Activated CD4-positive, alpha-beta T cell treated with anti-CD3 and anti-CD28 coated beads for 24 hours (primary cell): ENCODE measurements at regions not wholly inside any gene's neighbourhood (a gene's known extent, or its start where the extent isn't known, plus 50 kb on each side); places are given as distances from the start of the nearest gene placed in this dataset.
"Not testable (repeated sequence)": the region's sequence is repeated elsewhere in the genome, so short reads cannot be mapped to it uniquely, and the experiment has no call there.

Source experiments
- DNase-seq, 2 donors: peaks; one replicate each; pipeline ENCODE4 v3.0.0-alpha.2; 2020; ENCODE audit warnings: low read depth in 2 of 2

DNA sequence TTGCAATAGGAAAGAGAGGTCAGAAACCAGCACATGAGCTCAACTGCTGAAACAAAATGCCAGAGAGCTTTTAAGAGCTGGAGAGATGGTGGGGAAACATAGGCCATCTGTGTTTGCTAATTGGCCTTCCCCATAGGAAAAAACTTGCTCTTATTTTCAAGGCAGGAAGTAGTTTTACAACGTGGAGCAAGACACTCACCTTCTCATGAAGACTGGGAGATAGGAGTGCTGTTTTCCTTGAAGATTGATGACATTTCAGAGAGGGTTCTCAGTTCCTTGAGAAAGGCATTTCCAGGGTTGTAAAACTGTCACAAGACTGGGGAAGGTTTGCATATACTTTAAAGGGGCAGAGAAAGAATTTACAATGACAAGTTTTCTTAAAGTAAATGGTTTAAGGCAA, 586.3 kb upstream of the RAG2 start:
- DNase-seq: no peak

DNA sequence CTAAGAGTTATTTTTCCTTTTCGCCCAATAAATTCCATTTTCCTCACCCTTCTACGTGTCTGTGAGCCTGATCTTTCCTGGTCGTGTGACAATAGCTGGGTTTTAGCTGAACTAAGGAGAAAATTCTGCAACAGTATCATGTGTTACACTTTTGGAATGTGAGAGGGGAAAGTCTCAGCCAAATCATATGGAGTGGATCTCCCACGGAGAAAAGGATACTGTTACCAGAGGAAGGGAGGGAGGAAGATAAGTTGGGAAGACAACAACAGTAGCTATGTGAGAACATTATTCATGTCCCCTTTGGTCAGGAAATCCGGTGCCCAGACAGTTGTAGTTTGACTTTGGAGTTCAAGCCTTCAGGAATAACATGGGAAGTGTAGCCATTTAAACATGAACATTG, 584.0 kb upstream of the RAG2 start:
- no peak for DNase-seq

DNA sequence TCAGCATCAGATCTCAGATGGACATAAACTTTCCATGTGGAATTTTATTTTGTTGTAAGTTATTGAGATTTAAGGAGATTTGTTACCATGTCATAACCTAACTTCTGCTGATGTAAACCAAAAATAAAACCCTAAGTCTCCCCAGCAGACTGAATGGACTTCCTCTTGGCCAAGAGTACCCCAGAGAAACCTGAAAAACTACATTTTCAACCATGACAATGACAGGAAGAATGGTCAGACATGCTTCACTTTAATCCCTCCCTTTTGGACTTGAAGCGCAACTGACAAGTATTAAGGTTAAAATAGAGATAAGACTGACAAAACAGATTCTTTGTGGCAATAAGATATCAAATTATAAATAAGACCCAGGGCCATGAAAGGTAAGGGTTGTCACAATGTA, 579.7 kb upstream of the RAG2 start:
- no peak for DNase-seq

DNA sequence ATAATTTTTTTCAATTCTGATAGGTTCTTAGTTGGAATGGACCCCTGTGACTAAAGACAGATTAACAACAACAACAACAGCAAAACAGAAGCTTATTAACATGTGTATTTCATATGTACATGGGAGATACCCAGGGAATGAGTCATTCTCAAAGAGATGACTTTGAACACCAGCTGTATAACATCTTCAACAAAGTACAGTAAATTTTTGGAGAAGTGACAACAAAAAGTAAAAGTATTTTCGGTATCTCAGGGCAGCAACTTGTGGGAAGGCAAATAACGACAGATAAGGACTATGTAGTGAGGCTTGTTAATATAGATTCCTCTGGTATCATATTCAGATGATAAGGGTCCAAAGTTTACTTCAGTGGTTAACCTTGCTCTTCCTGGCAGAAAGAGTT, 573.4 kb upstream of the RAG2 start:
- no peak for DNase-seq

DNA sequence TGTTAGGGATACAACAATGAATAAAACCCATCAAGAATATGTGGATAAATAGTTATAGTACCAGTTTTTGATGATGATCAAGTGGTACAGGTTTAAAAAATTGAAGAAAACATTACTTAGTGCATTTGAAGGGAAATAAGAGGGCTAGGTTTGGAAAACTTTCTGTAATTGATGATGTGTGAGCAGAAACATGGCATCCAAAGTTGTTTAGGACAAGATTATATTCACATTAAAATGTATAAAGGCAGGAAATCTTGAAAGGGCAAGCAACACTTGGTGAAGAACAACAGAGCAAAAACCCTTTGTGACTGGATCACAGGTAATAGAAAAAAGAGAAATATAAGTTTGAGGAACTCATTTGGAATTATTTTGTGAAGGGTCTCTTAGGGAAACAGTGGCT, 572.3 kb upstream of the RAG2 start:
- no peak for DNase-seq

DNA sequence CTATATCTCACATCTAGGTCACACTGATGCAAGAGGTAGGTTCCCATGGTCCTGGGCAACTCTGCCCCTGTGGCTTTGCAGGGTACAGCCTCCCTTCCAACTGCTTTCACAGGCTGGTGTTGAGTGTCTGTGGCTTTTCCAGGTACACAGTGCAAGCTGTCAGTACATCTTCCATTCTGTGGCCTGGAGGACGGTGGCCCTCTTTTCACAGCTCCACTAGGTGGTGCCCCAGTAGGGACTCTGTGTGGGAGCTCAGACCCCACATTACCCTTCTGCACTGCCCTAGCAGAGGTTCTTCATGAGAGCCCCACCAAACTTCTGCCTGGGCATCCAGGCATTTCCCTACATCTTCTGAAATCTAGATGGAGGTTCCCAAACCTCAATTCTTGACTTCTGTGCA, 547.4 kb upstream of the RAG2 start:
- not testable (repeated sequence) for DNase-seq

DNA sequence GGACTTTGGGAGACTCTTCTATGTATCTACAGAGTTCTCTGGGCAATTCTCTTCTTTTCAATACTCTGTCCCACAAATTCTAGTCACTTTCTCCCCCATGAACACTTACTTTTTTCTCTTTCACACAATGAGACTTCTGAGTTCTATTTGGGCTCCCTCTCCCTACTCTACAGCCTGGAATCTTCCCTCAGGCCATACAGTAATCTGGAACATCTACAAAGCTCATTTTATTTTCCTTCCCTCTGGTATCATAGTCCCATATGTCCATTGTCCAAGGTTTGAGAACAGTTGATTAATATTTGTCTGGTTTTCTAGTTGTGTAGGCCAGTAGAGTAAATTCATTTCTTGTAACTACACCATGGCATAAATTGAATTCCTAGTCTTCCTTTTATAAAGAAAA, 544.6 kb upstream of the RAG2 start:
- DNase-seq: no peak

DNA sequence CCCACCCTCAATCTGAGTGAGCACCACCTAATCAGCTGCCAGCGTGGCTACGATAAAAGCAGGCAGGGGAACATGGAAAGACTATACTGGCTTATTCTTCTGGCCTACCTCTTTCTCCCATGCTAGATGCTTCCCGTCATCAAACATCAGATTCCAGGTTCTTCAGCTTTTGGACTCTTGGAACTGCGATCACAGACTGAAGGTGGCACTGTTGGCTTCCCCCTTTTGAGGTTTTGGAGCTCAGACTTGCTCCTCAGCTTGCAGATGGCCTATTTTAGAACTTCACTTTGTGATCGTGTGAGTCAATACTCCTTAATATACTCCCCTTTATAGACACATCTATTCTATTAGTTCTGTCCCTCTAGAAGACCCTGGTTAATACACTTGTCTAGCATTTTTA, 543.7 kb upstream of the RAG2 start:
- DNase-seq: no peak

DNA sequence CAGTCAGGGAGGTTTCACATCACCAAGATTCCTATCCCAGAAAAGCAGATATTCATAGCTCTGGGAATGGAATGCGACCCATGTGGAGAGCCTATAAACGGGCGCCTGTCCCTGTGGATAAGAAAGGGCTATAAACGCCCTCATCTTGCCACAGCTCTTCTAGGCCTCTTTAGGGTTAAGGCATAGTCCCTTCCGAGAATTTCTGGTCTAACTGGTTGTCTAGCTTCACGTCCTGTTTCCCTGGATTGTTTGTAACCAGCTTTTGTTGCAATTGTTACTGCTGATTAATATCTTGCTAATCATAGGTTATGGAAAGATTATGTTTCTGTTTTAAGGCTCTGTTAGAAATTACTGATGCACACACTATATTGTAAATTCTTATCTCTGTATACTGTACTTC, 537.6 kb upstream of the RAG2 start:
- not testable (repeated sequence) for DNase-seq

DNA sequence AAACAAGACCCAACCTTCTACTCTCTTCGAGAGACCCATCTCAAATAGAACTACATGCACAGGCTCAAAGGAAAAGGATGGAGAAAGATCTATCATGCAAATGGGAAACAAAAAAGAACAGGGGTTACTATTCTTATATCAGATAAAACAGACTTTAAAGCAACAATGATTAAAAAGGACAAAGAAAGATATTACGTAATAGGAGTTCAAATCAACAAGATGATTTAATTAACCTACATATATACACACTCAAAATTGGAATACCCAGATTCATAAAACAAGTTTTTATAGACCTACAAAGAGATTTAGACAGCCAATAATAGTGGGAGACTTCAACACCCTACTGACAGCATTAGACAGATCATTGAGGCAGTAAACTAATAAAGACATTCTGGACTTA, 536.6 kb upstream of the RAG2 start:
- no peak for DNase-seq

DNA sequence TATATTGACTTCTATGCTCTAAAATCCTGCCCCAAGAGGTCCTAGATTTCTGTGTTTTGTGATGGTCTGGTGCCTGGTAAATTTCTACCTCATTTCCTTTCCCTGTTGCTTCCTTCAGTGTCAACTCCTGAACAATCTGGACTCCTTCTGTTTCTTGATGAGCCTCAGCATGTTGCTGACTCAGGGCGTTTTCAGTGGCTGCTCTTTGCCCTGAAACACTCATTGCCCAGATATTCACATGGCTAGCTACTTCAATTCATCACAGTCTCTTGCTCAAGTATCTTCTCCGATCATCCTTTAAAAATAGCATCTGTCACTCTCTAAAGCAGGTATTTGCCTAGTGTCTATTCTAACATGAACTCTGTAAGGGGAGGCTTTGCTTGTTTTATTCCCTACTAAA, 526.3 kb upstream of the RAG2 start:
- DNase-seq: no peak

DNA sequence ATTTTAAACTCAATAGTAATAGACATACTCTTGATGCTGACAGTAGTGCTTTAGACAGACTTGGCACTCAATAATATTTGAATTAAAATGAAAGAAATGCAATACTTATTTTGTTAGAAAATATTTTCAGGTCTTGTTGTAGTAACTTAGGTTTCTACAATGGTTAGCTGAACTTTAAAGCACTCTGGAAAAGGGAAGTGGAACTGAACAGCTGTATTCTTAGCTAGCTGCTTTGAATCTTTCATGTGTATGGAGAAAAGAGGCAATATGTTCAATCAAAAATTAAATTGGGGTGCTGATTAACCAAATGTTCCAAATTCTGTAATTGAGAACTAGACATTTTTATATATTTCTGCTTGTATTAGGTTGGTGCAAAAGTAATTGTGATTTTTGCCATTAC, 517.9 kb upstream of the RAG2 start:
- no peak for DNase-seq

DNA sequence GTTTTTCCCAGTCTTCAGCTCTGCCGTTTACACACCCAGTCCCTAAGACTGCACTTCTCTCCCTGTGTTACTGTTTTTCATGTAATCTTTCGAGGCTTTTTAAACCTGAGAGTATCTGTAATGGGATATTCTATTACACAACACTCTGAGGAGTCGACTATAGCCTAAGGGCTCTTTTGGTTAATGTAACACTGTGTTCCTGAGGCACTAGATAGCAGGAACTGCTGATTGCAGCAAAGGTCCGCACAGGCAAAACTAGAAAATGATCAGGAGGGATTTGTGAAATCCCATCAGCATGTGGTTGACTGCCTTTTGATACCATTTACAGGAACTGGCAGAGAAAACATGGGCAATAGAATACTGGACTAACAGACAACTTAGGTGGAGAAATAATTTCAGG, 512.3 kb upstream of the RAG2 start:
- no peak for DNase-seq

DNA sequence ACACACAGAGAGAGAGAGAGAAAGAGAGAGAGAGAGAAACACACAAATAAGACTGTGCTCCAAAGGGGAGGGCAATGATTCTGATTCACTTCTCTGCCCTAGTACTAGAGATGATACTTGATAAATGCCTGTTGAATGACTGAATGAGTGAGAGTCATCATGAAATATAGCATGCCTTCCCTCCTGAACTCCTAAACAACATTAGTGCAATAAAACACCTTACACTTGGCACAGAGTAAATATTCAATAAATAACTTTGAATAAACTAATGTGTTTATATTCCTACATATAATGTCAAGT, 511.2 kb upstream of the RAG2 start:
- no peak for DNase-seq

DNA sequence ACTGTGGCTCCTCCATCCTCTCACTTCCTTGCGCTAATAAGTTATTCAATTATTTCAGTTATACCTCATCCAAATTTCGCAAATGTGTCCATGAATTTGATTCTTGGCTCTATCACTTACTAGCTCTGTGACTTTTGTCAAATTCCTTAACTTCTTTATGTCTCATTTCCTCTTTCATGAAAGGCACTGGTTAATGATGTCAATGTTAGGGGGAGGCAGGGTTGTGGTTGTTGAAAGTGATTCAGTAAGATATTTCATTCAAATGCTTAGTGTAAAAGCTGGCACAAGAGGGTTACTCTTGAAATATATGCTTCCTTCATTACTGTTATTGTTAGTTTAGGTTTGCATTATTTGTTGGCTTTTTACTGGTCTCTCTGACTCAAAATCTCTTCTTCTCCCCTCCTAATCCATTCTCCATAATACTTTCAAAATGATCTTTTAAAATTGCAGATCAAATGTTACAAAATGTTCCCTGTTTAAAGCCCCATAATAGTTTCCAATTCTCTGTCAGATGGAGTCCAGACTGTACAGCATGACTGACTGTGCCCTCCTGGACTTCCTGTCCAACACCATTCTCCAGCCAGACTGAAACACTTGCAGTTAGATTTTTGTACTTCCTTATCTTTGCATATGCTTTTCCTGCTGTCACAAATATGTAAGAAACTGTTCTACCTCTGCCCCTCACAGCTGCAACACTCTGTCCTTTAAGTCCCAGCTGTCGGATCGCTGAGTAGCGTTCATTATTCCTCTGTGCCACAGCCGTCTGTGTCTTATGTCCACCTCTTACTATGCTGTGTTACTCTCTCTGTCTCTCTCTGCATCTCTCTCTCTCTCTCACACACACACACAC, 510.6 kb upstream of the RAG2 start:
- no peak for DNase-seq

DNA sequence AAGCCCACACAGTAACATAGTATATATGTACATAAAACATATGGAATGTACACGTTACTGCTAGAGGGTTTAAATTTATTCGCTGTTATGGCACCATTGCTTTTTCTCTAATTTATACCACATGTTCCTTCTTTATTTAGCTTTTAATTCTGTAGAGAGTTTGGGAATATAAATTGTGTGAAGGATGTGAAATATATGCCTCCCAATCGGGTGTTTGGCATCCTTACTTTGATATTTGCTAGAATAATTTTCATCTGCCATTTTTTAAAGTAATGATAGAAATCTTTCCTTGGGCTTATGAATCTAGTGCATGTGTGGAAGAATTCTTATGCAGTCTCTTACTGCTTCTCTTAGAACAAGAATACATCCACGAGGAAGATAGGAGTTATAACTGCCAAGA, 509.8 kb upstream of the RAG2 start:
- no peak for DNase-seq

DNA sequence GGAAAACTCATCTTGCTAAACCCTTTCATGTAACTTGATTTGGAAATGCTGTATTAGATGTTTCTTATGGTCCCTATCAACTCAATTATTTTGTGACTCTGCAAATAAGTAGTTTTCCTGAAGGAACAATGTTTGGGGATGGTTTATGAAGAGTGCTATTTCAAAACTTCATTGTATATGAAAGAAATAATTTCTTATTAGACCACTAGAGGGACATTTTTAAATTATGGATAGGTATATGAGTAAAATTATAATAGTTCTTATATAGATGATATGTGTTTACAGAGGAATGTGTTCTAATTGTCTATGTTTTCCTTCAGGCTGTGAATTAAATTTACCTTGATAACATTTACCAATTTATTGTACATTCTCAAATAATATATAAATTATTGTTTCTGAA, 509.4 kb upstream of the RAG2 start:
- no peak for DNase-seq

DNA sequence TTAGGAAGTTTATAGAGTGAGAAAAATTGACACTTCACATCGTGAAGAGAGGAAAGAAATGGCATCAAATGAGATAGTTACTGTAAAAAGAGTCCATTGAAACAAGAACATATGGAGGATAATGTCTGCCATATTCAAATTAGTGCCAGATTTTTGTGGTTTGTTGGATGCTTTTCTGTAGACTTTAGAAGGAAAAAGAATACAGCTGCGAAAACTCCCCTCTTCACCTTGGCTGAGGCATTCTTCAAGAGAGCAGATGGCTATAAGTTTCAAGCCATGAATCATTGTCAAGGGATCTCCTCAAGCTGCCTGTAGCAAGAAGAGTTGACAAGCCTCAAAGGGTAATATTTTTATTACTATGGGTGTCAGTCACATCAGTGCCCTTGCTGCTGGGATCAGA, 507.4 kb upstream of the RAG2 start:
- no peak for DNase-seq

DNA sequence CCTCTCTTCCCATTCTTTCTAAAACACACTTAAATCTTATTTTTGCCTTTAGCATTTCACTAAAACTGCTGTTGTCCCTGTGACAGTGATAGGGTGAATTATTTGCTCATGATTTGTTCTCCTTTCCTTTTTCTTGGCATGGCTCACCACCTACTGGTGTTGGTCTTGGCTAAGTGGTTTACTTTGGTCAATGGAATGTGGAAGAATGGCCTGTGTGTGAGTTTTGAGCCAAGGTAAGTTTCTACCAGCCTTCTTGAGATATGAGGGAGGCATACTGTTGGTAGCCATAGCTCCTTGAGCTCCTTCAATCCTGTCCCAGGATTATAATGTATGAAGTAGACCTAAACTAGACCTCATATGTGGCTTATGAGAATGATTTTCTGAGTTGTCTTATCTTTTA, 506.3 kb upstream of the RAG2 start:
- DNase-seq: no peak

DNA sequence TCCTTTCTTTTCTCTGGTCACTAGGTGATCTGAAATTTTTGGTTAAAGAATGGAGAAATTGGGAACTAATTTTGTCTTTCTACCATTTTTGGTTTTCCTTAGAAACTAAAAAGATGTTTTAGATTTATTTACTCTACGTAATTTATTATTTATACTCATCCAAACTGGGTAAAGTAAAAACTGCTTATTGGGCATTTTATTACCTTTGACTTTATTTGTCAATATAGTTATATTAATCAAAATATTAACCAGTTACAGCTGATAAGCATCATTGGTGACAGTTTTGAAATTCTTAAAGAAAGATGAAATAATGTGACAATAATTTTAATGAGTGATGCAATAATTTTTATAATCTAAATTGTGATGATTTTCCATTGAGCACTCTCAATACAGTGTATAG, 502.0 kb upstream of the RAG2 start:
- DNase-seq: no peak

DNA sequence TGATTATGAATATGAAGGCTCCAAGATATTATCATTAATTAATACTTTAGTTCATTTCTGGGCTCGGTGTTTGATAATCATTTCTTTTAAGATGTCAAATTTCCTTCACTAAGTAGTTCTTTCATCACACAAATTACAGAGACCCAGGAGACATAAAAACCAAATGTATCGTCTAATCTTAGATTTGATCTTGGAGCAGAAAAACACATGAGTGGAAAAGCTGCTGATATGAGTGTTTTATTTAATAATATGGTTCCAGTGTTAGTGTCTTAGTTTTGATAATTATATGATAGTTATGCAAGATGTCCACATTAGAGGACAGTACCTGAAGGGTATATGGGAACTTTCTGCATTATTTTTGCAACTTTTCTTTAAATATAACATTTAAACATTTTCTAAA, 494.5 kb upstream of the RAG2 start:
- no peak for DNase-seq

DNA sequence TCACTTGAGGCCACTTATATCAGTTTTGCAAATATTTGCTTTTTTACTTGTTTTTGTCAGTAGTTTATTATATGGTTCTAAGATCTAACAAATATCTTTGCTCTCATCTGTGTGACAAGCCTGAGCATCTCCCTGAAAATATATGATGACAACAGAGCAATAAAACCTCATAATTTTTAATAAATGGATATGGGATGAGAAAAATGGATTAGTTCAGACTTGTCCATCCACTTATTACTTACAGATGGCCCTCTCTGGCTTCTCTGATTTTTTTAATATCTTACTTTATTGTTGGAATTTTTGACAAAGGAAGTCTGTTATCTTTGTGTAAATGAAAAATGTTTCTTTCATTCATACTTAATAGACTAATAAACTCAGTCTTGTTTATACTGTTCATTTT, 491.4 kb upstream of the RAG2 start:
- no peak for DNase-seq

DNA sequence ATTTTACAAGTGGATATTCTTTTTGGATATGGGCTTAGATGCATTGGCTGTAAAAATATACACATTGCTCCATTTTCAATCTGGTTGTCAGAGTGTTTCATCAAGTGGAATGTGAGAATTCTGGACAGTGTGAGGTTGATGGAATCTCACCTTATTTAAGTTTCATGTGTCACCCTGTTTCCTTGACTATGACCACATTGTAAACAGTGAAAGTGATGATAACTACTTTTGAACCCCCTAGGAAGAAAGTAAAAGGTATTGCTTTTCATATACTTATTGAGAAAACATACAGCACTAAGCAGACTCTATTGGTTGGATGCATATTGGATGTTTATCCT, 490.5 kb upstream of the RAG2 start:
- DNase-seq: no peak
